NCI-H1417 treated with DMSO at 0.1 percent for 48 hours (cell line): ENCODE measurements at regions not wholly inside any gene's neighbourhood (a gene's known extent, or its start where the extent isn't known, plus 50 kb on each side); places are given as distances from the start of the nearest gene placed in this dataset.

Experiments used
- DNase-seq: peaks from one replicate; lab custom pipeline; 2025; lab: John Stamatoyannopoulos, UW

DNA sequence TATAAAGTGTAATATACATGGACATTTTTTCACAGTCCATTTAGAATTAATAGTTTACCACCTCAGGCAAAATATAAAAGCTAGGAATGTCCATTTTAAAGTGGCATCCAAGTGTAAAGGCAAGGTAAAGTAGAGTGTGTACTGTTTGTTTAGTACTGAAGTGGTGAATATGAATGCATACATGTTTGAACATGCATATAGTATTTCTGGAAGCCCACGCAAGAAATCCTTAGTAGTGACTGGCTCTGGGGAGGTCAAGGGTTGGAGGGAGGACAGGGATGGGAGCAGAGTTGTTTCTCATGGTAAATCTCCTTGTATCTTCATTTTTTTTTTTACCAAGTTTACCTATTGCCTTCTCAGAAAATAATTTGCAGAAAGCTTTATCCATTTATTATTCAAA lies 129.2 kb downstream of the UNC5CL start:
- no peak for DNase-seq

DNA sequence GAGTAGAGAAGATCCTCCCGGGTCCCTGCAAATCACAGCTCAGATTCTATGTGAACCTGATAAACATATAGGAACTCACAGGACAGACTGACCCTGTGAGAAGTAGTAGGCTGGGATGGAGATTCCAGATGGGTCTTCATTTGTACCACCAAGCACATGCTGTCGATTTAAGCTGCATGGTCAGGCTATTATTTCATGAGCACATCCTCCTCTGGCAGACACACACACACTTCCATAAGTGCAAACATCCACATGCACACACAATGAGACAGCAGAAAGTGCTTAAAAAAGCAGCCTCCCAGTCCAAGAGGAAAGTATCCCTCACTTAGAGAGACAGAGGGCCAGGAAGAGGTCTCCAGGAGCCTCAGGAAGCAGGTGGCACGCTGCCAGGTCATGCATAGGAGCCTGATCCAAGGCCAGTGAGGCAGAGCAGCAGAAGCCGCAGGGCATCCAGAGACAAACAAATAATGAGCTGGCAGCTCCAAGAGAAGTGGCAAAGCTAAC lies 131.8 kb downstream of the UNC5CL start:
- DNase-seq, result peak; percentile 39

DNA sequence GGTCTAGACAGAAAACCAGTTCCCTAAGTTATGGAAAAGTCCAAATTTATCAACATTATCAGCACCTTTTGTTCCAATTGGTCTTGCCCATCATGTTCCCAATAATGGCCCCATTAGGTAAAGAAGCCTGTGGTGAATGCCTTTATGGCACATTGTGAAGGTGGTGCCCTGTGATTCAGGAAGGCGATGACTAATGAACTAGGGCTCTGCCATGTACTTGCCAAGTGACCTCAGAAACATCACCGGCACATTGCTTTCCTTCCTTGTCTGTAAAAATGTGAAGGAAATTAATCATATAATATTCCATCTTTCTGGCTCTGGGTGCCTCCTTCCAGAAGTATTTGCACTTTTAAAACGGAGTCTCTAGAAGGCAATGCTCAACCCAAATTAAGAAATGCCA lies 132.3 kb downstream of the UNC5CL start:
- DNase-seq, result no peak

DNA sequence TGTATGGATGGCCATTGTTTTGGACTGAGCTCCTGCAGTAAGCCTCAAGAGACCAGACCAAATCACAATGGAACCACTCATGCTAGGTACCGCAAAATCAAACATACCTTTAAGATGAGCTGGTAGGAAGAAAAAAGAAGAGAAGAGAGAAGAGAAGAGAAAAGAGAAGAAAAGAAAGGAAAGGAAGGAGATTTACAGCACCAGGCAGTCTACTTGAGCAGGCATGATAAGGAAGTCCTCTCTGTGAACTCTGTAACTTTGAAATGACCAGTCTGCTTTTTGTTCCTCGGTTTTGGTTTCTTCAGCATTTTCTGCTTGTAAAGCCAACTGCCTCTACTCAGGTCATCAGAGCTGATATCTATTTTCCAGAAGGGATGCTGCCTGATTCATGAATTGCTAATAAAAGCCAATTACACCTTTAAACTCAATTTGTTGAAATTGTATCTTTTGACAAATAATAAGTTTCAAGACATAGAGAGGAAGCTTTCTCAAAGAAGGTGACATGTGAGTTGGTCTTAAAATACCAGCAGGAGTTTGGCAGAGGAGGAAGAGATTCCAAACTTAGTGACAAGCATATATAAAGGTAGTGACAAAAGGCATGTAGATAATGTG lies 134.3 kb downstream of the UNC5CL start:
- no peak for DNase-seq

DNA sequence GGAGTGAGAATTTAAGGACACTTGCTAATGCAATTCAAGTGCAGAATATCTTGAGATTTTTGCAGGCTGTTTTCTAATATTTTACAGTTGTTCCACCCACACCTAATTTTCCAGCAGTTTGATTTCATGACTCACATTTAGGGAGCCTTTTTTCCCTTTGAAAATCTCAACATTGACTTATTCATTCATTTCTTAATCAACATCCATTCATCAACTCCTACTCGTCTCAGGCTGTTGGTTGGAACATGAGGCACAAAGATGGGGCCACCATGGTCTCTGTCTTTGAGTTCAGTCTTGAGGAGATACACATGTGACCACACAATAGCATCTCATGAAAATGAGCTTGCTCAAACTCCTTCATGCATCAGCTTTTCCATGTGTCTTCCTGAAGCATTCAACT lies 135.6 kb downstream of the UNC5CL start:
- DNase-seq, result no peak

DNA sequence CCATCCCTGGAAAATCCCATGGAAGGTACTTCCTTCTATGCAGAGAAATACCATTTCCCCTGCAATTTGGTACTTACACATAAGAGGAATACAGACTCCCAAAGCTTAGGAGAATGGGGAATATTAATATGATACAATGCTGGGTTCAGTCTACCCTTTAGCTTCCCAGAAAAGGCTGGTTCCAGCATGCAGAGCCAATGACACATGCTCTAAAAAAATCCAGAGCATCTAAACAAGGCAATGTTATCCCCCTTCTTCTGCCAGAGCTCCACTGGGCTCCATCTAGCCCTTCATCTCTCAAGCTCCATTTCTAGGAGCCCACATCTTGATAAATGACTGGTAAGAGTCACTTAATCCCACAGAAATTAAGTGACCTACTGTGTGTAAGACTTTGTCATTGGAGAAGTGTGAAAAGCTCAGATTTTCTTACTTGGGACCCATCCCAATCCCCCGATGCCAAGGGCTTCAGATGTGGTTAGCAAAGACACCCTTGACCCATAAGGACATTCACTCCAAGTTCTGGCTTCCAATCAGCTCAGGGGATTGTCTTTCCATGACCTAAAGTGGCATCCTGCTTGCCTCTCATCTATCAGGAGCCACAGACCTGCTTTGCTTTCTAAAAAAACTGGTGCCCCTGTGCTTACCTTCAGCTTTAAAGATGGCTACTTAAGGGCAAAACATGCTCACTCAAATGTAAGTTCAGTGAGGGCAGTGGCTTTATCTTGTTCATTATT lies 137.5 kb downstream of the UNC5CL start:
- no peak for DNase-seq

DNA sequence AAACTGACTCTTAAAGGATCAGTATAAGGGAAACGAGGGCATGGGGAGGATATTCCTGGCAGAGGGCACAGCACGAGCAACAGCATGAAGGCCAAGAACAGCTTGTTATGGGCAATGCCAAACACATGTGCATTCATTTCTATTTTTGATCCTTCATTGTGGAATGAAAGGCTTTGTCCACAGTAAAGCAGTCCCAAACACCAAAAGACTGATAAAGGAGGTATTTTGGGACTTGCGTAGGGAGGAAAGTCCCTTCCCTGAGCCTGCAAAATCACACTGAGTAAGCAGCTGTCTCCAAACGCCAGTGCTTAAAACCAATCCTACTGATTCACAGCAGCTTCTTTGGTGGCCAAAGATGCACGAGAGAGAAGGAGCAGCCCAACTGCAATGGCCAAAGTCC lies 138.2 kb downstream of the UNC5CL start:
- DNase-seq, result no peak

DNA sequence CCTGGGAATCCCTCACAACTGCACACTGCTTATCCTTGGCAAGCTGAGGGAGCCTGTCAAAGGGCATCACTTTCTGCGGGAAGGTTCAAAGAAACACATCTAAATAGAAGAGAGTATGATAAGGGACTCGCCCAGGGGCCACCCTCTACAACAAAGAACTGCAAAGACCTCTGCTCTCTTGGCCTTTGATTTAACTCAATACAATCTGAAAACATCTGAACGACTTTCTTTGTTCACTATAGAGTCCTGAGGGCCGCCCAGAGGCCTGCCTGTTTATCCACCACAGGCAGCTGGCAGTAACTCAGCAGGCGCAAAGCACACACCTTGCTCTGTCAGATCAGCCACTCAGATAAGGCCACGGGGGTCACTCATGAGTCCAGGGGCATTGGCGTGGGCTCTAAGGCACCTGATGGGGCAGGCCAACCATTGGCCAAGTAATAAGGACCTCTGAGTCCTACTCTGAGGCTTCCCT lies 139.3 kb downstream of the UNC5CL start:
- DNase-seq, result no peak

DNA sequence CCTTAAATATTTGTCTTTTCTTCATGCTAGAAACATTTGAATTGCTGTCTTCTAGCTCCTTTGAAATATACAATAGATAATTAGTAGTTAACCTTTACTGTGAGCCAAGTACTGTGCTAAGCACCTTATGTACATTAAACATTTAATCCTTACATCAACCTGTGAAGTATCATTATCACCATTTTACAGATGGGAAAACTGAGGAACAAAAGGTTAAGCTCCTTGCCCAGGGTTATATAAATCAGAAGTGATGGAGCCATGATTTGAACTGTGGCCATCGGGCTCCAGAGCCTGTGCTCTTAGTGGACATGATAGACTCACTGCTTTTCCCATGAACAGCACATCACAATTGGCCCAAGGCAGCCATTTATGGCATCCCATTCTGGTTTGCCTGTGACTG lies 140.9 kb downstream of the UNC5CL start:
- no peak for DNase-seq

DNA sequence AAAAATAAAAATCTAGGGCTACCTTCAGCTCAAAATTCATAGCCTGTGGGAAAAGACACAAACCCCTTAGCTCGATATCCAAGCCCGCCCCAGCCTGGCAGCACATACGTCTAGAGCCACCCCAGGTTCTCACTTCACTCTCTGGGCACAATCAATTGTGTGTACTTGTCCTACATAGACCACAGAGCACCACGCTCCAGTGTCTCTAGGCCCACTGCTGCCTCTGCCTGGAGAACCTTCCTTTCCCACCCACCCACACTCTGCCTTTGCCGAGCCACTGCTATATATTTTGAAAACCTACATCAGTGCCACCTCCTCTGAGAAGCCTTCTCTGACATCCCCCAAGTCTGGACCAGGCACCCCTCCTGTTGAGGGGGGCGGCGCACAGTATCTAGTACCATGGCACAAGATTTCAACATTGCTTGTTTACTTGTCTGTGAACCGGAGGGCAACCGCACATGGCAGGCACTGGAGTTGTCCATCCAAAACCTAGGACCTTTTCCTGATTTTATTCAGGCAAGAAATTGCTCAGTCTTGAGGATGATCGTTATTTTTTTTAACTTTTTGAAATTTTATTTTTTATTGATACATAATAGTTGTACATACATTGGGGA lies 141.5 kb downstream of the UNC5CL start:
- no peak for DNase-seq

DNA sequence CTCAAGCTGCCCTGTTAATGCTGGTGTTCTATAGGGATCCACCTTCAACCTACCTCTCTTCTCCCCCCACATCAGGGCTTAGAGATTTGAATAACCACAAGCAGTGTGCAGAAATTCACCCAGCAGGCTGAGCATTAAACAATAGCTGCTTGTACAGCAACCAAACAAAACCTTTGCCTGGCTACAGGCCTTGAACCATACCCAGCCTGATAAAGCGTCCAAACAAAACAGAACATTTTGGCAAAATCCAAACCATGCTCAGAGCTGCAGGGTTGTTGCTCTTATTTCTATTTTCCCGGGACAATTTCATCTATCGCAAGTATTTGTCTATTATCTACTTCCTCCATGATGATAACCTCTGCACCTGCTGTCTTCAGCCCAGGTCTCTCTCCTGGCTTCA lies 142.3 kb downstream of the UNC5CL start:
- no peak for DNase-seq

DNA sequence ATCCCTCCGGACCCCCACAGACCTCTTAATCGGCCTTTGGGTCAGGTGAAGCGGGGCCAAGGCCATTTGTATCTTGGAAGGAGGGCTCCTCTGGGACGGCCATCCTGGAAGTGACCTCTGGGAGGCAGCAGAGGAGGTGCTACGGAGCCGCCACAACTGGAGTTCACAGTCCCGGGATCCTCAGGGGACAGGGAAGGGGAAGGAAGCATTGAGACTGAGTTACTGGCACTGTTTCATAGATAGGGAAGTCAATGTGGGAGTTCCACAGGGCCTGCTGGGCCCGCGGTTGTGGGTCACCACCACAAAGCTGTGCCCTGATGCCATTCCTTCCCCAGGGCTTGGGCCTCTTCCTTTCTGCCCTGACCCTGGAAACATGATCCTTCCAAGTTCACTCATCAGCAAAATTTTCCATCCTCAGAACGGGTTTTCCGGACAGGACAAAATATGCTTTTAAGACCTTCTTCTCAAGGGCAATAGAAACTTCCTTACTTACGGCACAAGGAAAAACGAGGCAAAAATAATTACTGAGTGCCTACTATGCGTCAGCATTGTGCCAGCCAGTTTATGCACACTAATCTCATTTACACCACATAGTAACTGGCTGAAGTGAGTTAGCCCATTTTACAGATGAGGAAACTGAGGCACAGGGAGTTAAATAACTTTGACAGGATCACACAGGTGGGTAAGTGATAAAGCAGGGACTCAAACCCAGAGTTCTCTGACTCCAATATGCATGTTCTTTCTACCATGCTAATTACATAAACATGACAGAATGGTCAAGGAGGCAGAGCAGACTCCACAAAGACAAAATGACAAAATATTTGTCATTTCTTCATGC lies 143.8 kb downstream of the UNC5CL start:
- no peak for DNase-seq

DNA sequence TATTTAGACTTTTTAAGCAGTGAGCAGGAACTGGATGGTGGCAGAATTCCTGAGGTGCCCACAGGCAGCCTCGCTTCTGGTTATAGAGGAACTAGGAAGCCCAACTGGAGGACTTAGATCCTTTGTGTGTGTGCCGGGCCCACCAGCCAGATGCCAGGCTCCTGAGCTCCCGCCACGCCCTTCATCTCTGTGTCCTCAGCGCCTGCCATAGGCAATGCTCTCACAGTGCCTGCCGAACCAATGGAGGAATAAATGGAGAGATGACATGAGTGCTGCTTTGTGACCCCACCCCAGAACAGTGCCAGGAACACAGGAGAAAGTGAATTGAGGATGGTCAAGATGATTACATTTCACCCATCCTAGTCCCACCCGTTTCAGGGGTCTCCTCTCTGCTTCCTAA lies 146.0 kb downstream of the UNC5CL start:
- no peak for DNase-seq

DNA sequence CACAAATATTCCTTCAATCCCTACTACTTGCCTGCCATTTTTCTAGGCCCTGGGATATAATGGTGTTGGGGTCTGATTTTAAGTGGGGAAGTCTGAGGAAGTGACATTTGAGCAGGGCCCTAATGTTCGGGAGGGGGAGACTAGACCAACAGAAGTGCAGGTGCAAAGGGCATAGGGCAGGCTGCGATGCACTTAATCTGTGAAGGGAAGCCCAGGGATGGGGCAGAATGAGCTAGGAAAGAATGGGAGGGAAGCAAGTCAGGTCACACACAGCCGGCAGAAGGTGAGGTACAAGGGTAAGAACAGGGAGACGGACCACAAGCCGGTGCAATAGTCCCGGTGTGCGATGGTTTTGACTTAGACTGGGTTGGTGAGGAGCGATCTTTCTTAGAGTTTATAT lies 146.8 kb downstream of the UNC5CL start:
- no peak for DNase-seq

DNA sequence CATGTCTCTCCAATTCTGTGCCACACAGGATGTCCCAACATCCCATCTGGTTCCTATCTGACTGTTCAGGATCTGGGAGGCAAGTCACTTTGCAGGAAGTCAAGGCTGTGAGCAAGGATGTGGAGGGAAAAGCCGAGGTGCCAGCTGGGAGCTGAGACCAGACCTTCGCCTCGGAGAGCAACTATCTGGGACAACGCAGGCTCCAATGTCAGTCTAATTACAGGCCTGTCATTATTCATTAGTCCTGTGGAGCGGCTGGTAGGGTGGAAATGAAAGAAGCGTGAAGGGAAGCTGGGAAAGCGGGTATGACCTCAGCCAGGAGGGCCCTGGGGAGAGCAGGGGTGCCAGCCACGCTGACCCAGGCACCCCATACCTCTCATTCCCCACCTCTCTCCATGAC lies 147.3 kb downstream of the UNC5CL start:
- no peak for DNase-seq

DNA sequence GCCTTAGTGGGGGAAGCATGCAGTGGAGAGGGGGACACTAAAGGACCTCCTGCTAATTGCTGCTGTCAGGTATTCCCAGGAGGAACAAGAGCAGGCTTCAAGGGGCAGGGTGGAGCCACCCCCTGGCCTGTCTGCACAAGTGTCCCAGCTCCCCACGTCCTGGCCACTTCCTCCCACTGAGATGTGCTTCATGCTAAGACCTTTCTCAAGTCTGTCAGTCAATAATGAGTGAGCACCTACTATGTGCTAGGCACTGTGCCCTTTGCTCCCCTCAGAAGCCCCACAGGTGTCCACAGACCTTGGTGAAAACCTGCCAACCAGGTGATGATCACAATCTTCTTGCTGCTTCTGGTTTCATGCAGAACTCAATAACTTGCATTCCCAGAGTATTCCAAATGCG lies 147.9 kb downstream of the UNC5CL start:
- DNase-seq, result no peak

DNA sequence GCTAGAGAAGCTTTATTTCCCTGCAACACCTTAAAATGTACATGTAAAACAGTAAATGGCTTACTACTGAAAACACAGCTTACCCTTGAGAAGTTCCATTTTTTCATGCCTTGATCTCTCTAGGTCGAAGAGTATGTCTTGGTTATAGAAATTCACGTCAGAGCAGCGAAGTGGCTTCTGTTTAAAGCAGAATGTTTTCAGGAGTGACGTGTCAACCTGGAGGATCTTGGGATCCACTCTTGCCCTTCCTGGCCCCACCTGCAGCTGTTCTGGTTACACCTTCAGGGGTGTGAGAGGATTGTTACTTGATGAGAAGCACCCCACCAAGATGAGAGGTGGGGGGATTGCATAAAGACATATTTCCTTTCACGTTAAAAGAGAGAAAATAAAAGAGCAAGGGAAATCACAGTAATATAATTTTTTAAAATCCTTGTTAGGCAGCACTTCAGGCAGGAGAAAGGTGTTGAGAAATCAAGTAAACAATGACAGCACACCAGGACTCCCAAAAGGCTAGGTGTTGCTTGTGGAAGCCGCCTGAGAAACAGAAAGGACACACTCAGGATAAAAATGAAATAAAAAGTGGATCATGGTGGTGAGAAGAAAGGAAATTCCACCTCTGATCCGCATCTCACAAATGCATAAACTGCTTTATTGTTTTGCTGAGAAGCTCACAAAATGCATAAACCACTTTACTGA lies 149.7 kb downstream of the UNC5CL start:
- no peak for DNase-seq

DNA sequence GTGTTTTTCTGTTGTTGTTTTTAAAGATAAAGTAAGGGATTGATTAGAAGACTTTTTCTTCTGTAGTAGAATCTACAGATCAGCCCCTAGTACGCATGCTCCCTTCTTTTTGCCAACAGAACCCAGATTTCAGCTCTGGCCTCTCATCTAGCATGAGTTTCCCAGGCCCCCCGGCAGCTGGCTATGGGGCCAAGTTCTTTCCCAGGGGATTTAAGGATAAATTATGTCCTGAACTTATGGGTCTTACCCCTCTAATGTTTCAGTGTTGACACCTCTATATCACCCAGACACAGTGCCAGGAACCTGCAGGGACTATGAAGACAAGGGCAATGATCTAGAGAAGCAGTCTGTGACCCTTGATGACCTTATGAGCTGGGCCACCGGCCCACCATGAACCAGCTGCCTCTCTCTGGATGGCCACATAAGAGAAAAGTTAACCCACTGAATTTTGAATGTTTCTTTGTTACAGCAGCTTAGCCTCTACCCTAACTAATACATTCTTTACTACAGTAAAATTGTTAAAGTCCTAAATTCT lies 150.5 kb downstream of the UNC5CL start:
- DNase-seq, result no peak

DNA sequence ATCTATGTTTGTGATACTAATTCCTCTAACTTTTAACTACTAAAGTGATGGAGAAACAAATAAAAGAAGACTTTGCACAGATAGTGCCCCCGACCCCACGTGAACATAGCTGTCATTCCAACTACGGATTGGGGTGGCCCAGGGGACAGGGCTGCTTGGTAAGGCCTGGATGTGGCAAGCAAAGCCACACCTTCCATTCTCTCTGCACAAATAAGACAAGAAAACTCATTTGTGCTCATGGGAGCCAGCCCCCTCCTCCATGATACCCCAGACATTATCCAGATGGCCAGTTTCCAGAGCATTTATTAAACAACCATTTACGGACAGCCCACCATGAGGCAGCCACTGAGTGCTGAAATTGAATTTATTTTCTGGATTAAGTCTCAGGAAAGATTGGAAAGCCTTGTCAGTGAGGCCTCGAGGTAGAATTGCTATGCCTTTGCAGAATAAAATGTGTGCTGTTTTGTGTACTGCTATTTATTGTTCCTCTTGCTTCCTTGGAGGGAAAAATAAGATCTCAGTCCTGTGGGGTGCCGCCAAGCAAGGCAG lies 151.2 kb downstream of the UNC5CL start:
- no peak for DNase-seq

DNA sequence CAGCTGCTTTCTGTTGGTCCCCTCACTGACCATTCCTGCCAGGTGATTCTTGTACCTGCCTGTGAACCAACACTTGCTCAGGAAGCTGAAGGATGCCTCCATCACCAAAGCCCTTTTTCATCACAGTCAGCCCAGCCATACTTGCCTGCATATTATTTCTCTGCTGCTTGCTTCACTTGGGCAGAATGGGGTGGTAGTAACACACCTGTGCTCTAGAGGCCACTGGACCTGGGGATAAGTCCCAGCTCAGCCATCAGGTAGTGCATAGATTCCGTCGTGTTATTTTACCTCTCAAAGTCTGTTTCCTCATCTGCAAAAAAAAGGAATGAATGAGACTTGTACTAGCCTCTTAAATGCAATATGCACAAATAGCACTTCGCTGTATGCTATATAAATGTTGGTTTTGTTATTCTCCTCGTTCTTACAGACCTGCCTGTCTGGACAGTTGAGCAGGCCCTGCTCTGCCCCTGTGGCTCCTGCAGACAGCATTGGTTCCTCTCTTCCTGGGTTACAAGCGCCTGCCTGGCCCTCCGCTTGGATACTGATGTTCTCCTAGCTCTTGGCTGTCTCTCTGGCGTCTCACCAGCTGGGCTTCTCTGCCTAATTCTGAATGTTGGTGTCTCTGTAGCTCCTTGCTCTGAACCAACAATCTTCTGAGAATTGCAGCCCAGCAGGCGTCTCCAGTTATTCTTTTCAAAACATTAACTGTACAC lies 151.8 kb downstream of the UNC5CL start:
- no peak for DNase-seq
